Endothelial cell of umbilical vein (primary cell): ENCODE measurements at regions not wholly inside any gene's neighbourhood (a gene's known extent, or its start where the extent isn't known, plus 50 kb on each side); places are given as distances from the start of the nearest gene placed in this dataset.

ENCODE experiments used
- BruUV-seq: library from RNA; stranded (reverse); fragments of 400-500 nt; replicated peaks from 2 replicates; lab custom pipeline; 2021; lab: Mats Ljungman, UMichigan
- CTCF ChIA-PET: fragments of 300-600, 350-600 bp; sonication (Branson Sonifier 250); formaldehyde crosslinking; loops from one replicate; lab custom pipeline; 2021; ENCODE audit warnings: antibody characterized with exemption, inconsistent platforms; lab: Charles Lee
- POLR2A ChIA-PET: fragments of 300-600, 350-600 bp; sonication (Branson Sonifier 250); formaldehyde crosslinking; loops from one replicate; lab custom pipeline; 2021; ENCODE audit warnings: antibody characterized with exemption, inconsistent platforms; lab: Charles Lee
- DNase-seq: peaks from one replicate; pipeline ENCODE4 v3.0.0-alpha.2; 2011; ENCODE audit warnings: low read depth, low spot score
- FAIRE-seq: peaks from 2 replicates; lab custom pipeline; 2011; peaks lifted over from hg19 to GRCh38; lab: Jason Lieb, UNC
- H2AFZ ChIP-seq: 2 replicates; pipeline ENCODE4 v1.6.0; 2012; ENCODE audit warnings: low read depth, low read length, control low read depth, inconsistent platforms
- H3K27ac ChIP-seq: 2 replicates; pipeline ENCODE4 v1.5.1; 2011; ENCODE audit warnings: low read depth, mild to moderate bottlenecking, control low read depth, low read length, moderate library complexity; ENCODE audit not compliant: insufficient read depth
- H3K27me3 ChIP-seq, 2 experiments: 2 replicates each; pipeline versions ENCODE4 v1.6.0 to v1.6.1; 2011; ENCODE audit warnings: low read length in 2 of 2, mixed read lengths in 1 of 2; ENCODE audit not compliant: control insufficient read depth in 2 of 2, insufficient read depth in 2 of 2
- H3K36me3 ChIP-seq, 2 experiments: 2 replicates in 1 of 2; 3 replicates in 1 of 2; pipeline ENCODE4 v1.5.1; 2011; ENCODE audit warnings: low read length in 2 of 2, mild to moderate bottlenecking in 1 of 2, moderate library complexity in 1 of 2; ENCODE audit not compliant: control insufficient read depth in 2 of 2, insufficient read depth in 2 of 2; ENCODE audit errors: extremely low read depth in 1 of 2
- H3K4me1 ChIP-seq: 3 replicates; pipeline ENCODE4 v1.5.1; 2011; ENCODE audit warnings: mild to moderate bottlenecking, low read length; ENCODE audit not compliant: control insufficient read depth, insufficient read depth; ENCODE audit errors: extremely low read depth
- H3K4me2 ChIP-seq: 2 replicates; pipeline ENCODE4 v1.6.1; 2011; ENCODE audit warnings: low read length, control low read depth, mixed read lengths; ENCODE audit not compliant: insufficient read depth
- H3K4me3 ChIP-seq, 3 experiments: fragments of 200-600 bp in 1 of 3; sonication (generic), shearing (Covaris generic) in 1 of 3; replicated peaks in 1 of 3; 2 replicates each; pipeline ENCODE4 v1.5.1; 2011 to 2016; ENCODE audit warnings: control low read depth in 3 of 3, low read length in 3 of 3, mild to moderate bottlenecking in 2 of 3, inconsistent platforms in 1 of 3, low read depth in 1 of 3, moderate library complexity in 1 of 3; ENCODE audit not compliant: insufficient read depth in 1 of 3
- H3K79me2 ChIP-seq: 2 replicates; pipeline ENCODE4 v1.6.0; 2012; ENCODE audit warnings: low read length, inconsistent platforms; ENCODE audit not compliant: control insufficient read depth, insufficient read depth
- H3K9ac ChIP-seq: replicated peaks from 2 replicates; pipeline ENCODE3; 2011; ENCODE audit warnings: low read length, control low read depth; ENCODE audit not compliant: insufficient read depth; ENCODE audit errors: extremely low read depth
- H3K9me1 ChIP-seq: replicated peaks from 3 replicates; pipeline ENCODE4 v1.6.0; 2011; ENCODE audit warnings: mild to moderate bottlenecking, low read length; ENCODE audit not compliant: control insufficient read depth, insufficient read depth; ENCODE audit errors: extremely low read depth
- H3K9me3 ChIP-seq: replicated peaks from 2 replicates; pipeline ENCODE4 v1.5.1; 2012; ENCODE audit warnings: low read length, inconsistent platforms; ENCODE audit not compliant: control insufficient read depth, insufficient read depth
- H4K20me1 ChIP-seq: replicated peaks from 2 replicates; pipeline ENCODE3; 2011; ENCODE audit warnings: mild to moderate bottlenecking, low read length; ENCODE audit not compliant: control insufficient read depth, insufficient read depth; ENCODE audit errors: extremely low read depth
- EZH2 ChIP-seq: IDR thresholded peaks from 2 replicates; pipeline ENCODE4 v1.6.1; 2012; ENCODE audit warnings: borderline replicate concordance, low read depth, mild to moderate bottlenecking, moderate library complexity, low read length, inconsistent platforms; ENCODE audit not compliant: severe bottlenecking
- FOS ChIP-seq: IDR thresholded peaks from 2 replicates; pipeline ENCODE4 v1.6.1; 2011; ENCODE audit warnings: mild to moderate bottlenecking, low read length, moderate library complexity, borderline replicate concordance; ENCODE audit not compliant: insufficient read depth
- GATA2 ChIP-seq: IDR thresholded peaks from 2 replicates; pipeline ENCODE4 v1.7.0; 2011; ENCODE audit warnings: low read depth, mild to moderate bottlenecking, moderate library complexity, mixed read lengths, low read length; ENCODE audit not compliant: insufficient read length, insufficient read depth
- JUN ChIP-seq: IDR thresholded peaks from 2 replicates; pipeline ENCODE4 v1.6.1; 2011; ENCODE audit warnings: borderline replicate concordance, low read depth; ENCODE audit not compliant: insufficient read length, insufficient read depth
- MYC ChIP-seq: IDR thresholded peaks from one replicate; pipeline ENCODE4 v1.6.1; 2011; ENCODE audit warnings: mild to moderate bottlenecking, low read depth, low read length
- POLR2A ChIP-seq: IDR thresholded peaks from 2 replicates; pipeline ENCODE4 v1.6.1; 2012; ENCODE audit warnings: low read depth, mild to moderate bottlenecking, control low read depth, low read length
- POLR2AphosphoS5 ChIP-seq: IDR thresholded peaks from 2 replicates; pipeline ENCODE4 v1.6.1; 2012; ENCODE audit warnings: low read depth, mild to moderate bottlenecking, control low read depth, low read length, moderate library complexity; ENCODE audit not compliant: insufficient read depth
- dilution Hi-C: fragments of 300-500 bp; cut with MboI; formaldehyde crosslinking; loops from one replicate; pipeline ENCODE4 v1.15.0; 2019; ENCODE audit warnings: low sequenced_read_pairs; ENCODE audit not compliant: extremely low pct_ligation_motif_present
- intact Hi-C: fragments of 100-400 bp; cut with micrococcal nuclease; formaldehyde crosslinking; loops from one replicate; pipeline ENCODE4 v1.10.0; 2022
- TF ChIP-seq, protein P1 (sequence below): IDR thresholded peaks from 2 replicates; pipeline ENCODE4 v1.6.1; 2011; ENCODE audit not compliant: insufficient read depth, insufficient read length
- TF ChIP-seq, protein P2 (sequence below), 2 donors: IDR thresholded peaks; 1 replicate in 1 of 2; 2 replicates in 1 of 2; pipeline ENCODE4 v1.5.1; 2011; ENCODE audit warnings: low read length in 2 of 2, mild to moderate bottlenecking in 2 of 2, moderate library complexity in 2 of 2, control low read depth in 1 of 2, inconsistent platforms in 1 of 2, low read depth in 1 of 2; ENCODE audit not compliant: insufficient read depth in 1 of 2; ENCODE audit errors: extremely low read depth in 1 of 2

DNA sequence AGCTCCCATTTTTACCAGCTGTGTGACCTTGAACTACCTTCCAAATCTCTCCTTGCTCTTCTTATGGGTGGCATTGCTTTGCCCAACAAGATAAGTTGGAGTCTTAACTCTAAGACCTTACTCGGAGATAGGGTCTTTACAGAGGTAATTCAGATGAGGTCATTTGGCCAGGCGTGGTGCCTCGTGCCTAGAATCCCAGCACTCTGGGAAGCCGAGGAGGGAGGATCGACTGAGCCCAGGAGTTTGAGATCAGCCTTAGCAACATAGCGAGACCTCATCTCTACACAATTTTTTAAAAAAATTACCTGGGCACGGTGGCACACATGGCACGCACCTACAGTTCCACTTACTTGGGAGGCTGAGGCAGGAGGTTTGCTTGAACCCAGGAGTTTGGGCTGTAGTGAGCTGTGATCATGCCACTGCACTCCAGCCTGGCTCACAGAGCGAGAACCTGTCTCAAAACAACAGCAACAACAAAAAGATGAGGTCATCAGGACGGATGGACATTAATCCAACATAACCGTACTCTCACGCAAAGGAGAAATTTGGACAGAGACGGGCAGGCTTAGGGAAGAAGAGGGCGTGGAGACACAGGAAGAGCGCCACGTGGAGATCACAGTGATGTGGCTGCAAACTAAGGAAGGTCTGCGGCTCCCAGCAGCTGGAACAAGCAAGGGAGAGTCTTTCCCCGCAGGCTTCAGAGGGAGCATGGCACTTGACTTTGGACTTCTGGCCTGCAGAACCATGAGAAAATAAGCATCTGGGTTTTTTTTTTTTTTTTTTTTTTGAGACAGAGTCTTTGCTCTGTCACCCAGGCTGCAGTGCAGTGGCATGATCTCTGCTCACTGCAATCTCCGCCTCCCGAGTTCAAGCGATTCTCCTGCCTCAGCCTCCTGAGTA is 122.3 kb upstream of the CARD11 start:
- Histone ChIP-seq H3K79me2 (no peaks in the 10 kb centered on the region), H3K9me3 (no peaks in the 10 kb centered on the region), H3K27me3 (no peaks in the 10 kb centered on the region), H3K4me1 (no peaks in the 10 kb centered on the region), H3K4me3 (no peak overlapping the region), H3K9me1 (no peaks in the 10 kb centered on the region), H4K20me1 (no peaks in the 10 kb centered on the region), H2AFZ (no peak overlapping the region), H3K9ac (no peak overlapping the region), H3K27ac (no peak overlapping the region), H3K36me3 (no peaks in the 10 kb centered on the region), H3K4me2 (no peak overlapping the region)
- no peak for DNase-seq
- FAIRE-seq: no peak
- intact Hi-C loops (no loop called here), dilution Hi-C loops (no loop called here)
- TF ChIP-seq JUN (no peak), FOS (no peak), POLR2AphosphoS5 (no peak), EZH2 (no peak), GATA2 (no peak), POLR2A (no peak), MYC (no peak)
- TF ChIP-seq, protein P1, sequence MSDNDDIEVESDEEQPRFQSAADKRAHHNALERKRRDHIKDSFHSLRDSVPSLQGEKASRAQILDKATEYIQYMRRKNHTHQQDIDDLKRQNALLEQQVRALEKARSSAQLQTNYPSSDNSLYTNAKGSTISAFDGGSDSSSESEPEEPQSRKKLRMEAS: no peak
- TF ChIP-seq, protein P2, sequence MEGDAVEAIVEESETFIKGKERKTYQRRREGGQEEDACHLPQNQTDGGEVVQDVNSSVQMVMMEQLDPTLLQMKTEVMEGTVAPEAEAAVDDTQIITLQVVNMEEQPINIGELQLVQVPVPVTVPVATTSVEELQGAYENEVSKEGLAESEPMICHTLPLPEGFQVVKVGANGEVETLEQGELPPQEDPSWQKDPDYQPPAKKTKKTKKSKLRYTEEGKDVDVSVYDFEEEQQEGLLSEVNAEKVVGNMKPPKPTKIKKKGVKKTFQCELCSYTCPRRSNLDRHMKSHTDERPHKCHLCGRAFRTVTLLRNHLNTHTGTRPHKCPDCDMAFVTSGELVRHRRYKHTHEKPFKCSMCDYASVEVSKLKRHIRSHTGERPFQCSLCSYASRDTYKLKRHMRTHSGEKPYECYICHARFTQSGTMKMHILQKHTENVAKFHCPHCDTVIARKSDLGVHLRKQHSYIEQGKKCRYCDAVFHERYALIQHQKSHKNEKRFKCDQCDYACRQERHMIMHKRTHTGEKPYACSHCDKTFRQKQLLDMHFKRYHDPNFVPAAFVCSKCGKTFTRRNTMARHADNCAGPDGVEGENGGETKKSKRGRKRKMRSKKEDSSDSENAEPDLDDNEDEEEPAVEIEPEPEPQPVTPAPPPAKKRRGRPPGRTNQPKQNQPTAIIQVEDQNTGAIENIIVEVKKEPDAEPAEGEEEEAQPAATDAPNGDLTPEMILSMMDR (IDR thresholded peaks at IDR 0.05; ENCODE audit: extremely low read depth in 1 of 2, insufficient read depth in 1 of 2, low read depth in 1 of 2, low read length in 2 of 2): no peak
- no TSS peak for BruUV-seq
- POLR2A ChIA-PET: no interaction called here
- CTCF ChIA-PET: no interaction called here
